Prostate gland (tissue), 2 donors: ENCODE measurements at regions not wholly inside any gene's neighbourhood (a gene's known extent, or its start where the extent isn't known, plus 50 kb on each side); places are given as distances from the start of the nearest gene placed in this dataset.

Experiments
- DNase-seq: peaks from one replicate; pipeline ENCODE4 v3.0.0-alpha.2; 2019; ENCODE audit warnings: low spot score
- H3K27ac ChIP-seq, 2 donors: fragments of 200-600 bp; sonication (generic); 2 replicates each; pipeline ENCODE4 v1.5.1; 2017 to 2019
- H3K27me3 ChIP-seq: fragments of 200-600 bp; sonication (generic); replicated peaks from 2 replicates; pipeline ENCODE4 v1.5.1; 2019; ENCODE audit not compliant: insufficient read depth
- H3K36me3 ChIP-seq, 2 donors: fragments of 200-600 bp; sonication (generic); 1 replicate in 1 of 2; 2 replicates in 1 of 2; pipeline versions ENCODE4 v1.5.1 to v1.8.1; 2017 to 2019
- H3K4me1 ChIP-seq: fragments of 200-600 bp; sonication (generic); replicated peaks from 2 replicates; pipeline ENCODE4 v1.5.1; 2019
- H3K4me3 ChIP-seq, 2 donors: fragments of 200-600 bp; sonication (generic); 2 replicates each; pipeline ENCODE4 v1.5.1; 2017 to 2019
- H3K9me3 ChIP-seq: fragments of 200-600 bp; sonication (generic); 2 replicates; pipeline ENCODE4 v1.5.1; 2017
- POLR2A ChIP-seq: fragments of 450-650 bp; IDR thresholded peaks from one replicate; pipeline ENCODE4 v1.6.1; 2016; ENCODE audit warnings: antibody characterized with exemption, mild to moderate bottlenecking
- POLR2AphosphoS5 ChIP-seq: sonication (generic); formaldehyde crosslinking; IDR thresholded peaks from one replicate; pipeline ENCODE4 v1.6.1; 2017; ENCODE audit warnings: antibody characterized with exemption
- WGBS: methylation state at CpG from one replicate; pipeline ENCODE4 v1.1.5; 2018; 5-methylcytosine and 5-hydroxymethylcytosine counted together
- intact Hi-C: fragments of 100-400 bp; cut with DNase I; formaldehyde crosslinking; loops from one replicate; pipeline ENCODE4 v1.14.2; 2022
- TF ChIP-seq, protein P1 (sequence below), 4 experiments: fragments of 200-600 bp in 2 of 4; fragments of 450-650 bp in 2 of 4; sonication (generic) in 2 of 4; IDR thresholded peaks; 1 replicate in 3 of 4; 2 replicates in 1 of 4; pipeline ENCODE4 v1.5.1; 2016 to 2019; ENCODE audit warnings: antibody characterized with exemption in 4 of 4, mild to moderate bottlenecking in 2 of 4, moderate library complexity in 2 of 4

DNA sequence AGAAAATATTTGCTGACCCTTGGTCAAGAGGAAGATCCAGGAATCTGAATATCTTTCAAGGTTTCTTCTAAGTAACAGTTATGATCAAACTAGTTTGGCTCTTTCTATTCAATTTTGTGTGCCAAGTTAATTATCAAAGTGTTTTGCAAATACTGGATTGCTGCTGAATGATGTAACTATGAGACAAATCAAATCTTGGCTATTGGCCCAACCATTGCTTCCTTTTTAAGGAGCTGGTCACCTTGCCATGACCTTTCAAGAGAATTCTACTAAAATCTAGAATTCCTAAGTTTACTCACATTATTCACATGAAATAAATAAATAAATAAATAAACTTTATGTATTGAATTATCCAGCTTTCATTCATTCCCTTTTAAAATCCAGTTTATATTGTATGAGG, 371.8 kb downstream of the SLITRK6 start:
- Histone ChIP-seq H3K4me3 (no peak overlapping the region), H3K4me1 (no peaks in the 10 kb centered on the region), H3K9me3 (no peaks in the 10 kb centered on the region), H3K27ac (no peak overlapping the region), H3K36me3 (no peaks in the 10 kb centered on the region), H3K27me3 (no peaks in the 10 kb centered on the region)
- intact Hi-C loops: no loop called here
- TF ChIP-seq POLR2AphosphoS5 (no peak), POLR2A (no peak)
- TF ChIP-seq, protein P1, sequence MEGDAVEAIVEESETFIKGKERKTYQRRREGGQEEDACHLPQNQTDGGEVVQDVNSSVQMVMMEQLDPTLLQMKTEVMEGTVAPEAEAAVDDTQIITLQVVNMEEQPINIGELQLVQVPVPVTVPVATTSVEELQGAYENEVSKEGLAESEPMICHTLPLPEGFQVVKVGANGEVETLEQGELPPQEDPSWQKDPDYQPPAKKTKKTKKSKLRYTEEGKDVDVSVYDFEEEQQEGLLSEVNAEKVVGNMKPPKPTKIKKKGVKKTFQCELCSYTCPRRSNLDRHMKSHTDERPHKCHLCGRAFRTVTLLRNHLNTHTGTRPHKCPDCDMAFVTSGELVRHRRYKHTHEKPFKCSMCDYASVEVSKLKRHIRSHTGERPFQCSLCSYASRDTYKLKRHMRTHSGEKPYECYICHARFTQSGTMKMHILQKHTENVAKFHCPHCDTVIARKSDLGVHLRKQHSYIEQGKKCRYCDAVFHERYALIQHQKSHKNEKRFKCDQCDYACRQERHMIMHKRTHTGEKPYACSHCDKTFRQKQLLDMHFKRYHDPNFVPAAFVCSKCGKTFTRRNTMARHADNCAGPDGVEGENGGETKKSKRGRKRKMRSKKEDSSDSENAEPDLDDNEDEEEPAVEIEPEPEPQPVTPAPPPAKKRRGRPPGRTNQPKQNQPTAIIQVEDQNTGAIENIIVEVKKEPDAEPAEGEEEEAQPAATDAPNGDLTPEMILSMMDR (IDR thresholded peaks at IDR 0.05): no peak
- no peak for DNase-seq

DNA sequence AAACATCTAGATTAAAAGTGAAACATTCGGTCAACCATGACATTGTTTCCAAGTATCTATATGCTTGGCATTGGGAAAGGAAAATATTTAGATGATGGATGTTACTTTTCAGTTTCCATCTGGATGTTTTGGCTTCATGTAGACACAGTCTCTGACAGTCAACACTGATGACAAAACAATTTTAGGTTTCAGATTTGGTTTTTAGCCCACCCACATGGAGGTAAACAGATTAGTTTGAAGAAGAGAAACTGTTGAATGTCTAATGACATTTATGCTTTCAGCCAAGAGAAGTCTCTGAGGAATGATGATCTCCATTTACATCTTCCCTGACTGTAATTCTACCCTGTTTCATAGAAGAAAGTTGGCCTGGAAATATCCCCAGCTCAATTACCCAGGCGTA, 379.1 kb downstream of the SLITRK6 start:
- Histone ChIP-seq H3K27me3 (no peaks in the 10 kb centered on the region), H3K36me3 (no peaks in the 10 kb centered on the region), H3K4me3 (no peak overlapping the region), H3K4me1 (no peaks in the 10 kb centered on the region), H3K9me3 (no peaks in the 10 kb centered on the region), H3K27ac (no peak overlapping the region)
- TF ChIP-seq POLR2A (no peak), POLR2AphosphoS5 (no peak)
- TF ChIP-seq, protein P1 (IDR thresholded peaks at IDR 0.05): no peak
- no peak for DNase-seq
- intact Hi-C loops: no loop called here
- 83% methylated on average over 2 of the region's 2 CpGs for WGBS

DNA sequence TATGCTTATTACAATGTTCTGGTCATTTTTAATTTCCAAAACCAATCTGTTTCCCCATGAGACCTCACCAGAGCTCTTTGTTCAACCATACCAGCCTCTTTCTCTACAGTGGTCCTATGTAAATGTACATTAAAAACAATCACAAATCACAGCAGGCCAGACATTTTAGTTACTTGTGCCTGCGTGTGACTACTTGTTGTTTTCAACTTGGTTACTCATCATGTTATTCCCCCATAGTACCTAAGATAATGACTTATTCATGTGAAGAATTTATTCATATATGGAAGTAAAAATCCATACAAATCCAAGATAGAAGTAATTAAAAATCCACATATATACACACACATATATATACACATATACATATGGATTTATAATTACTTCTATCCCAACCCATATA, 379.6 kb downstream of the SLITRK6 start:
- H3K4me3 ChIP-seq: no peak overlapping the region
- intact Hi-C loops: no loop called here
- no peaks in the 10 kb centered on the region for H3K9me3 ChIP-seq
- H3K4me1 ChIP-seq: no peaks in the 10 kb centered on the region
- H3K27ac ChIP-seq: no peak overlapping the region
- TF ChIP-seq, protein P1 (IDR thresholded peaks at IDR 0.05): no peak
- TF ChIP-seq POLR2AphosphoS5: no peak
- 97% methylated on average over 1 of the region's 1 CpG for WGBS
- DNase-seq: no peak
- H3K27me3 ChIP-seq: no peaks in the 10 kb centered on the region
- no peaks in the 10 kb centered on the region for H3K36me3 ChIP-seq

DNA sequence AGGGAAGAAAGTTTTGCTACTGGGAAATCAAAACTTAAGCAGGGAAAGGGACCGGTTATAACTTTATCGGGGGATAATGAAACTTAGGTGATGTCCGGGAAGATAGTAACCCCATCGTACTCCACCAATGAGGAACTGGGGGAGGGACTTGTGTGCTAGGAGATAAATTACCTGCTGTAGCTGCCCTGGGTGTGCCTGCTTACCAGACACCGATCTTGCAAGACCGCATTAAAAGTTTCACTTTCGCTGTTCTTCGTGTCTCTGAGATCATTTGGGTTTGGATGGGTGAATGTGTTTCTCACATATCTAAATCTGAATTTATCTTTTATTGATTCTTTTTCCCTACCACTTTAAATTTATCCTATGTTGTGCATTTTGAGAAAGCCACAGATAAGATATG, 381.4 kb downstream of the SLITRK6 start:
- DNase-seq: no peak
- 95% methylated on average over 8 of the region's 8 CpGs for WGBS
- Histone ChIP-seq H3K4me1 (no peaks in the 10 kb centered on the region), H3K27me3 (no peaks in the 10 kb centered on the region), H3K36me3 (no peaks in the 10 kb centered on the region), H3K9me3 (no peaks in the 10 kb centered on the region), H3K4me3 (no peak overlapping the region), H3K27ac (no peak overlapping the region)
- TF ChIP-seq POLR2A: no peak
- TF ChIP-seq, protein P1 (IDR thresholded peaks at IDR 0.05): no peak
- intact Hi-C loops: no loop called here

DNA sequence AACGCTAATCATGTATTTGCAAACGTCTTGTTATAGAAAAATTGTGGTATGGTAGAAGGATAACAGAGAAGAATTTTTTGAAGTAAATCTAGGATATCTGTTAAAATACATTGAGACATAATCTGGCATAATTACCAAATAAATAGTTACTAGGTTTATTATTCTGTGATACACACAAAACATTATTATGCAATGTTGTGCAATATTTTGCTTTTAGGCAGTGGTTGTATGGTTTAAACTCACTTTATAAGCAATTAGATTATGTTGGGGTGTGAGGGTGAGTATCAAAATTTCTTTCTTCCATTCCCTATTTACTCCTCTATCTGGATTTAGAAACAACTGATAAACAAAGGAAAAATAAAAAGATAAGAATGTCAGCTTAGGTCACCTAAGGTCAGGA, 385.6 kb downstream of the SLITRK6 start:
- Histone ChIP-seq H3K27me3 (no peaks in the 10 kb centered on the region), H3K36me3 (no peaks in the 10 kb centered on the region), H3K4me1 (no peaks in the 10 kb centered on the region), H3K27ac (no peak overlapping the region), H3K4me3 (no peak overlapping the region), H3K9me3 (no peaks in the 10 kb centered on the region)
- DNase-seq: no peak
- WGBS: 96% methylated on average over 2 of the region's 2 CpGs
- TF ChIP-seq POLR2AphosphoS5 (no peak), POLR2A (no peak)
- TF ChIP-seq, protein P1 (IDR thresholded peaks at IDR 0.05): no peak
- intact Hi-C loops: no loop called here
